GM04503 (cell line): ENCODE measurements at regions not wholly inside any gene's neighbourhood (a gene's known extent, or its start where the extent isn't known, plus 50 kb on each side); places are given as distances from the start of the nearest gene placed in this dataset.
"Not testable (repeated sequence)": the region's sequence is repeated elsewhere in the genome, so short reads cannot be mapped to it uniquely, and the experiment has no call there.

Experiments used
- DNase-seq: peaks from one replicate; pipeline ENCODE4 v3.0.0-alpha.2; 2012; ENCODE audit warnings: low read depth

DNA sequence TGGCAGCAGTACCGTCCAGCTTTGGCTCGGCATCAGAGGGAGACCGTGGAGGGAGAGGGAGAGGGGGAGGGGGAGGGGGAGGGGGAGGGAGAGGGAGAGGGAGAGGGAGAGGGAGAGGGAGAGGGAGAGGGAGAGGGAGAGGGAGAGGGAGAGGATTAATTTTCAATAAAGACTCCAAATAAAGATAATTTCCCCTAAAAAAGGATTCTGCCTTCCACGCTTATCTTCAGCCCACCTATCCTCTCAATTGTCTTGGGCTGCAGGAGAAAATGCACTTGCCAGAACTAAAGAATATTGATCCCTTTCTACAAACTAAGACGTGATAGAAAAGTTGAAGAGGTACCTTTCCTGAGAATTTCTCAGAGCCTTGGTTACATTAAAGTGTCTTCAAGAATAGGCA lies 206.9 kb upstream of the CBLB start:
- not testable (repeated sequence) for DNase-seq

DNA sequence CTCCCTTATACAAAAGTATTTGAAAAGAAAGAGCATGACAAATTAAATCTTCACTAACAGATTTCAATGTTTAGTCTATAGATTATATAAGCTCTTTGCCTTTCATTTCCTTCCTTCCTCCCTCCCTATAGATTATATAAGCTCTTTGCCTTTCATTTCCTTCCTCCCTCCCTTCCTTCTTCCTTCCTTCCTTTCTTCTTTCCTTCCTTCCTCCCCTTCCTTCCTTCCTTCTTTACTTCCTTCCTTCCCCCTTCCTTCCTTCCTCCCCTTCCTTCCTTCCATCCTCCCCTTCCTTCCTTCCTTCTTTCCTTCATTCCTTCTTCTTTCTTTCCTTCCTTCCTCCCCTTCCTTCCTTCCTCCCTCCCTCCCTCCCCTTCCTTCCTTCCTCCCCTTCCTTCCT lies 209.8 kb upstream of the CBLB start:
- no peak for DNase-seq

DNA sequence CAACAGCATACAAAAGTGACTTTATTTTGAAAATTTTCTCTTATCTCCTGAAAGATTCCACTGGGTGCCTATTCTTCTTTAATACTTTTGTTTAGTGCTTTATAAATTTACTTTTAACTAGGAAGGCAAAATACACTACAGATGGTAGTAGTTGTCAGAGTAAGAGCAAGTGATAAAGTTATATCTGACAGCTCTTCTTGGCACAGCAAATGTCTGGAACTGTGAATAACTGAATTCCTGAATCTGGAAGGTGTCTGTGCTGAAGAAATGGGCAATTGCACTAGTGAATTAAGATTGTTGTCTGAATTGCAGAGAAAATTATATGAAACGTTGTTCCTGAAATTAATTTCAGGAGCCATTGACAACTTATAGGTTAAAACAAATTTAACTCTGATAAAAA lies 213.8 kb upstream of the CBLB start:
- no peak for DNase-seq

DNA sequence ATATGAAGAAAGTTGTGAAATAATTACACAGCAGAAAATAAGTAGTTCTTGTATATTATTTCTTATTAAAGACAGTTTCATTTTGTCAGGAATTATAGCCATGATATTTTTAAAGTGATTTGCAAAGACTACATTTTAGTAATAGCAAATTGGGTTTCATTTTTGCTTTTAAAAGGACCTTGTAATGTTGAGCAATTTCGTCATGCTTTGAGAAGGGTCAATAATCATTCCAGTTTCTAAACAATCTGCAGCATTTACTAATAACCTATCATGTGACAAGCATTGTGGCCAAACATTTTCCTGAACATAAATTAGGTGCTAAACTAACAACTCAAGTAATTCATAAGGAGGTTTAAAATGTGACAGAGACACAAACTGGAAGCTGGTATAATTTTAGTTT lies 214.4 kb upstream of the CBLB start:
- DNase-seq, result no peak

DNA sequence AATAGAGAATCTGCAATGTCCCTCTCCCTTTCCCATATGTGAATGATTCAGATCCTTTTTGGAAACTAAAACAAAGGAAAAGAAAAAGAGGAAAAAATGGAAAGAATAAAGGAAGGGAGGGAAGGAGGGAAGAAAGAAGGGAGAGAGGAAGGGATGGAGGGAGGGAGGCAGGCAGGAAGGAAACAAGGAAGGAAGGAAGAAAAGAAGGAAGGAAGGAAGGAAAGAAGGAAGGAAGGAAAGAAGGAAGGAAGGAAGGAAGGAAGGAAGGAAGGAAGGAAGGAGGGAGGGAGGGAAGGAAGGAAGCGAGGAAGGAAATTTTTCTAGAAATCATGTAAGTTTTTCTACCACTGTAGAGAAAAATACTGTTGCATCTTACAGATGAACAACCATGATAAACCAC lies 215.0 kb upstream of the CBLB start:
- DNase-seq, result no peak

DNA sequence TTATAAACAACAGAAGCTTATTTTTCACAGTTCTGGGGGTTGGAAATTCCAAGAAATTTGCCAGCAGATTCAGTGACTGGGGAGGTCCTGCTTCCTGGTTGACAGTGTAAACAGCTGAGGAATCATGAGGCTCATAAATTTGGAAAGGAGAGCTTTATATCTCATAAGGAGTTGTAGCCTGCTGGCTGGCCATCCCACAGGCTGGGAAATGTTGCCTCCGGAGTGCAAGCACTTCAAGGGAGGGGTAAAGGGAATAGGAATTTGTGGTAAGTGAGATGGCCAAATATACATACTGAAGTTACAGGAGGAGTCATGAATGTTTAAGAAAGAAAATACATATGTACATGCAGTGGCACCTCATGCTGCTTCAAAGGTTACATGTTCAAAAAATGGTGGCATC lies 217.2 kb upstream of the CBLB start:
- DNase-seq, result no peak

DNA sequence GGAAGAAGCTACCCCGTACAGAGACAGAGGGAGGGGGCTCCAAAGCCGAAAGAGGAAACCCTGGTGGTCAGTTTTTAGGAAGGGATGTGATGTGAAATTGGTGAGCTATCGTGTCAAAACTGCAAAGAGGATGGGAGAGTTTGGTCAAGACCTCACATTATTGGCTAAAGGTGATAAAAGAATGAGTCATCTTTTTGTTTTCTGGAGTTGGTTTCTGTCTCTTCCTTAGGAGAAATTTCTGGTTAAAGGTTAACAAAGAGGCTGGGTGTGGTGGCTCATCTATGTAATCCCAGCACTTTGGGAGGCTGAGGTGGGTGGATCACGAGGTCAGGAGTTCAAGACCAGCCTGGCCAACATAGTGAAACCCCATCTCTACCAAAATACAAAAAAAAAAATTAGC lies 217.8 kb upstream of the CBLB start:
- no peak for DNase-seq

DNA sequence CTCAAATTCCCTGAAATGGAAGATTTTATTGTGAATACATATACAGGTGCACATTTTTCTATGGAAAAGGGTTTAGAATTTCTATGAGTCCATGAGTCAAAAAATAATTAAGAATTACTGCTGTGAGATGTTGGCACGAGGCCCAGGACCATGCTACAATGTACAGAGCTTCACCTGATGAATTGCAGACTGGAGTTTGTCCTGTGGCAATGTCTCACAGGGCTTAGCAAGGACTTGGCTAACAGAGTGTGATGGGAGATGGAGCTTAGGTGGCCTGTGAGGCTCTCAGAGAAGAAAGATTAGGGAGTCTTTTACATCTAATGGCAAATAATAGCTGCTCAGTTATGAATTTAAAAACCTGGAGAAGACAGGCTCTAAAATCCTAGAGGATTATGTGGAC lies 219.5 kb upstream of the CBLB start:
- DNase-seq, result no peak

DNA sequence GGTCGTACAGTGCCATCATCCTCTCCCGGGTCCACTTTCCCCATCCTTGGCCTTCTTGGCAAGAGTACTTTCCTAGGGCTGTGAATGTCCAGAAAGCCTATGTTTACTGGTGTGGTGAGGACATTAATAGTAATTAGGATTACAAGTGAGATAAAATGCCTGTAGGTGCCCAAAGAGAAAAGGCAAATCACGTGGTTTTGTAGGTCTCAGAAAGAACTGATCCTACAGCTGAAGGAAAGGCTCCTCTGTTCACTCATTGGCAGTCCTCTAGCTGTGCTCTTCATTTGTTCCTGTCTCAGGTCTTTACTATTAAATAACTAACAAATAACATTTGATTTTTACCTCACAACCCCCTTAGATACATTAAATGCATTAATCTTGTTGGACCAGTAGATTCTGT lies 220.1 kb upstream of the CBLB start:
- no peak for DNase-seq

DNA sequence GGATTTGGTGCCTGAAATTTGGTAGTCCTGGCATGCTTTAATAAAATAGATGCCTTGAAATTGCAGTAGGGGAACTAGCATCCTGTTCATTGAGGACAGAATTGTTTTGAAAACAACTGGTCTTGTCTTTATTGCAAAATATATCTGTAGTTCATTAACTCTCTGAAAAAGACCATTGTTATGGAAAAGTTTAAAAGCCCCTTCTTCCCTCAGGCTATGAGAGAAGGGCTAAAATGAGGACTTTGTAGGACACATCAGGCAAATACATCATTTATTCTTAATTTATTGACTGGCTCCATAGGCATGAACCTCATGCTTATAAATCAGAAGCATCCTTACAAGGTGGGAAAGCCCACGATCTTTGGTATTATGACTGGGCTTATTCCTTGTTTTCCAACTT lies 221.0 kb upstream of the CBLB start:
- DNase-seq, result no peak

DNA sequence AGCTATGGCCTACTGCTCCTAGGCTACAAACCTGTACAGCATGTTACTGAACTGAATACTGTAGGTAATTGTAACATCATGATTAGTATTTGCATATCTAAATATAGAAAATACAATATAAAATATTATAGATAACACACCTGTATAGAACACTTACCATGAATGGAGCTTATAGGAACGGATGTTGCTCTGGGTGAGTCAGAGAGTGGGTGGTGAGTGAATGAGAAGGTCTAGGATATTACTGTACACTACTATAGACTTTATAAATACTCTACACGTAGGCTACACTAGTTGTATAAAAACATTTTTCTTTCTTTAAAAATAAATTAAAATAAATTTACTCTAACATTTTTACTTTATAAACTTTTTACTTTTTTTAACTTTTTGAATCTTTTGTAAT lies 224.0 kb upstream of the CBLB start:
- no peak for DNase-seq

DNA sequence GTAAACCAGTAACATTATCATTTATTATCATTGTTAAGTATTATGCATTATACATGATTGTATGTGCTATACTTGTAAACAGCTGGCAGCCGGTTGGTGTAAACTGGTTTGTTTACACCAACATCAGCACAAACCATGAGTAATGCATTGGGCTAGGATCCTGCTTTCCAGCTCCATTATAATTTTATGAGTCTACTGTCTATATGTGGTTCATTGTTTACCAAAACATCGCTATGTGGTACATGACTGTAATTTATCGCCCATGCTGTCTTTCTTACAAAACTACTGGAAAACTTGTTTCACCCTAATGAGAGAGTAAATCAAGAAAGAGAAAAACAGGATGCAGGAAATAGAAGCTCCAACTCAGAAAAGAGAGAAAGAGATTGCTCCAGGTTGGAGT lies 224.8 kb upstream of the CBLB start:
- no peak for DNase-seq

DNA sequence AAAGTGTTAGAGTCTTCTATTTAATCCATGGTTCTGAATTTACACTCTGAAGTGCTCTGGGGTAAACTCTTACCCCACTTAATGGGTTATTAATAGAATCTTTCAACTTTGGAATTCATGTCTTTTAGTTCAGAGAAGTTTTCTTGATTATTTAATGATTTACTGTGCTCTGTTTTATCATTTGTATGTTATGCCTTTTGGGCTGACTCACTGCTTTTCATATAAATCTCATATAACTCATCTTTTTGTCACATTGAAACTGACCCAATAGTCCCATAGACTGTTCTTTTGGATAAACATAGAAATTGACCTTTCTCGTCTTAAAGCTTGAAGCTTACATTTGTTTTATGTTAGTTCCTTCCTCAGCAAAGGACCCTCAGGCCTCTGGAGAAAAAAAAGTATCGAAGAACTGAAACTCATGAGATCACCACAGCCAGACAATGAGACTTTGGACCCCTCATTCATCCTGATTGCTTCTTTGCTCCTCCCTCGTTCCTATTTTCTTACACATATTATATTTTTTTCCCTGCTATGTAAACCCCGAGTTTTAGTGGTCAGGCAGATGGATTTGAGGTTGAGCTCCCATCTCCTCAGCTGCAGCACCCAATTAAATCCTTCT lies 229.1 kb upstream of the CBLB start:
- DNase-seq, result peak; percentile 3

DNA sequence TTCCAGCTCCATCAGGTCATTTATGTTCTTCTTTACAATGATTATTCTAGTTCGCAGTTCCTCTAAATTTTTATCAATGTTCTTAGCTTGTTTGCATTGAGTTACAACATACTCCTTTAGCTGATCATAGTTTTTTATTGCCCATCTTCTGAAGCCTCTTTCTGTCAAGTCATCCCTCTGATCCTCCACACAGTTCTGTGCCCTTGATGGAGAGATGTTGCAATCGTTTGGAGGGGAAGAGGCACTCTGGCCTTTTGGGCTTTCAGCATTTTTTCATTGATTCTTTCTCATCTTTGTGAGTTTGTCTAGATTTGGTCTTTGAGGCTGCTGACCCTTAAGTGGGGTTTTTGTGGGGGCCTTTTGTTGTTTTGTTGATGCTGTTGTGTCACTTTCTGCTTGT lies 234.6 kb upstream of the CBLB start:
- no peak for DNase-seq

DNA sequence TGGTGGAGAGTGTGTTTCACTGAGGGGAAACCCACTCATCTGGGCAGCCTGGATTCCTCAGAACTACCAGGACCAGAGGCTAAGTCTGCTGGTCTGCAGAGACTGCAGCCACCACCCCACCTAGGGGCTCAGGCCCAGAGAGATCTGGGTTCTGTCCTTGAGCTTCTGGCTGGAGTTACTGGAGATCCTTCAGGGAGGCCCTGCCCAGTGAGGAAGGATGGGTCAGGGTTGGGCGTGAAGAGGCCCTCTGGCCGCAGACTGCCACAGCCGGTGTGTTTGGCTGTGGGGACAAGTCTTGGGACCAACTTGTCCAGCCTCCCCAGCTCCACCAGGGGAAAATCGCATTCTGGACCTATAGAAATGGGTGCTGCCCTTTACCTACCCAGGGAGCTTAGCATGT lies 235.3 kb upstream of the CBLB start:
- no peak for DNase-seq

DNA sequence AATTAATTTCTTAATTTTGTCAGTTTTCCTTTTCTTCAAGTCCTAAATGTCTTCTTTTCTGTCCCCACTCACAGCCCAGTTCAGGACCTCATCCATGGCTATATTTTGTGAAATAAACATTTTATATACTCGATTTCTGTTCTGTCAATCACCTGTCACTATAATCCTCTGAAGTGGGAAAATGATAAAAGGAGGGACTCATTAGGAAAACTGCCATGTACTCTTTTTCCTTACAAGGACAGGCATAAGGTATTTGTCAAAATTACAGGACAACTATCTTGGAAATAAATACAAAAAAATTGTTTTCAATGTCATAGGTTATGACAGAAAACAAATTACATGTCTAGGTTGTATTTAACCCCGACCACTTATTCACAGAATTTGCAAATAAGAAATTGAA lies 240.1 kb upstream of the CBLB start:
- no peak for DNase-seq

DNA sequence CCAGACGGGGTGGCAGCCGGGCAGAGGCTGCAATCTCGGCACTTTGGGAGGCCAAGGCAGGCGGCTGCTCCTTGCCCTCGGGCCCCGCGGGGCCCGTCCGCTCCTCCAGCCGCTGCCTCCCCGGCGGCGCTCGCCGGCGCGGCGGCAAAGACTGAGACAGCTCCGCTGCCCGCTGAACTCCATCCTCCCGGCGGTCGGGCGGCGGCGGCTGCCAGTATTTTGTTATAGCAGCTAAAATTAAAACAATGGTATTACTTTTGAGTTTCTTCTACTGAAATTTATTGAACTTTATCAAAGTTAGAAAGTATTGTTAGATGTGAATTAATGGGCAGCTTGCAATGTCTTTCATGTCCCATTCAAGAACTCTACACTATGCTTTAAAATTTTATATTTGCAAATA lies 243.7 kb upstream of the CBLB start:
- DNase-seq, result not testable (repeated sequence)

DNA sequence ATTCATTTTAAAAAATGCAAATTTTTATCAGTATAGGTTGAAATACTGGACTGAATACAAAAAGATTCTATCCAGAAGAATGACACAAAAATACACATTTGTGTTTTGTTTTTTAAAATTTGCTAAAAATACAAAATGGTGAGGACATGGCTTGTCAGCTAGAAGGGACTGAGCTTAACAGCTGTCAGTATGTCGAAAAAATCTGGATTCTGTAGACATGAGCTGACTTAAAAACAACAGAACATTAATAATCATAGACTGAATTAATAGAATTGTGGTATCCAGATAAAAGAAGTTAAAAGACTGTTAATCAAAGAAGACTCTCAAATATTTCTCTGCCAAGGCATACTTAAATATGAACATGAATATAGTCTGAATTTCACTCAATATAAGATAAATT lies 244.9 kb upstream of the CBLB start:
- no peak for DNase-seq

DNA sequence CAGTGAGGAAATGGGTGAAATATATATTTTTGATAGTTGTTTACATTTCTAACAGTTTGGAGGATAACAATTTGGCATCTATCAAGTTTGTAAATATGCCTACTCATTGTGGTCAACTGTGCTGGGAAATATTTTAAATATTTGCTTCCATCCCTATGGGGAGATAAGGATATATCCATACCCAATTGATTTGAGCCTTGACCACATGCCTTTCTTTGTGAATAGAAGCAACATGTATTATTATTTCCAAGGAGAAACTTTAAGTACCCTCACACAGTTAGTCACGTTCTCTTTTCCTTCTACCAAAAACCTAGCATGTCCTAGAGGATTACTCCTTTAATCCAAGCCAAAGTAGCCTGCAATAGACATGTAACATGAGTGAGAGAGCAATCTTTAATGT lies 245.4 kb upstream of the CBLB start:
- no peak for DNase-seq

DNA sequence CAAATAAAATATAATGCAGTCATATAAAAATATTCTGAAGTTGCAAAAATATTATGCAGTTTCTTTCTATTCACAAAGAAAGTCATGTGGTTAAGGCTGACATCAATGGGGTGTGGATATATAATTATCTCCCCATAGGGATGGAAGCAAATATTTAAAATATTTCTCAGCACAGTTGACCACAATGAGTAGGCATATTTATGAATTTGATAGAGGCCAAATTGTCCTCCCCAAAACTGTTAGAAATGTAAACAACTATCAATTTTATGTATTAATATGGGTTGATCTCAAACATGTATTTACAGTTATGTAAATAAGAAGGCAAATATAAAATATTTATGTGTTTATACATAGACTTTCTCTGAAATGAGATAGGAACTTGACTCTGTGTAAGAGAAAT lies 246.0 kb upstream of the CBLB start:
- no peak for DNase-seq

DNA sequence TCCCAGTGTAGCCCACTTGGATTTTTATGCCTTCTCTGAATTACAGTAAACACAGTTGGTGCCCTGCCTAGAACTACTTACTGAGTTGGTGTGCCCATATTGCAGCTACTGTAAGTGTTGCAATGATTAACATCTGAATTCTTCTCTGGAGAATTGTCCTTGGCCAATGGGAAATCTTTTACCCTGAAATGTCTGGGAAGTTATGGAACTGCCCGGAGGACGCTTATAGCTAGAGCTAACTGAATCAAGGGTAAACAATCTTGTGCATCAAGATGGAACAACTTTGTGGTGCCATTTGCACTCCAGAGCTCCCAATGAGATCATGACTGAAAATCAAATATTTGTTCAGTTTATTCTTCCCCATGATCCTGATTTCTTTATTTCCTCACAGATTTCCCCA lies 246.7 kb upstream of the CBLB start:
- no peak for DNase-seq

DNA sequence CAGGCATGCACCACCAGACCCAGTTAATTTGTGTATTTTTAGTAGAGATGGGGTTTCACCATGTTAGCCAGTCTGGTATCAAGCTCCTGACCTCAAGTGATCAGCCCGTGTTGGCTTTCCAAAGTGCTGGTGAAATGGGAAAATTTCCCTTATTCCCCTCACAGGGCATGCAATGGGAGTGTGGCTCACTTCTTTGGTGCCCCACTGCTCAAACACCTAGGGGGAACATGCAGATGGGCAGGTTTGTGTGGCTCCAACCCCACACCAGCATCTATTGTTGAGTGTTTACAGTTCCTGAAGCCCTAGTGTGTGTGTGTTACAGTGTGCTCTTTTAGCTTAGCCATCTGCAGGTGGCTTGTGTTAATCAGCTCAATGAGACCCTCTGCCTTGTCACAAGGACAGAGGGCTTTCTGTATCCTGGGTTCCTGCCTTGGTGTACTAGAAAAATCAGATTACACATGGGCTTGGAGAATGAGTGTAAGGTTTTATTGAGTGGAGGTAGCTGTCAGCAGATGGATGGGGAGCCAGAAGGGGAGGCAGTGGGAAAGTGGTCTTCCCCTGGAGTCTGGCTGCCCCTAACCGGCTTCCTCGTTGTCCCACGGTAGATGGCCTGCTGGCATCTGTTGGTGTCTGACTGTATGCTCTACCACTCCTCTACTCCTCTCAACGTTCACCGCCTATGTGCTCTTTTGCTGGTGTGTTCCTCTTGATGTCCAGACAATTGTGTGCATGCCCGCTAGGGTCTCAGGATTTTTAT lies 248.1 kb upstream of the CBLB start:
- DNase-seq, result no peak

DNA sequence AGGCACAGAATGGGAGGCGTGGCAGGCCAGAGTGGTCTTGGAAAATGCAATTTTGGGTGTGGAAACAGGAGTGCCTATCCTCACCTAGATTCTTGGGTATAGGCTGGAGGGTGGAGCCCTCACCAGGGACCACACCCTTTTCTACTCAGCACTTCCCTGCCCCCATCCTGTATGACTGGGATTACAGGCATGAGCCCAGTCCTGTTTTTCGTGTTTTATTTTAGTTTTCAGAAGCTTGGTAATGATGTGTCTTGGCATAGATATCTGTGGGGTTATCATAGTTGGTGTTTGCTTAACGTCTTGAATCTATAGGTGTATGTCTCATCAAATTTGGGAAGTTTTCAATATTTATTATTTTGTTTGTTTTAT lies 248.7 kb upstream of the CBLB start:
- DNase-seq, result no peak

DNA sequence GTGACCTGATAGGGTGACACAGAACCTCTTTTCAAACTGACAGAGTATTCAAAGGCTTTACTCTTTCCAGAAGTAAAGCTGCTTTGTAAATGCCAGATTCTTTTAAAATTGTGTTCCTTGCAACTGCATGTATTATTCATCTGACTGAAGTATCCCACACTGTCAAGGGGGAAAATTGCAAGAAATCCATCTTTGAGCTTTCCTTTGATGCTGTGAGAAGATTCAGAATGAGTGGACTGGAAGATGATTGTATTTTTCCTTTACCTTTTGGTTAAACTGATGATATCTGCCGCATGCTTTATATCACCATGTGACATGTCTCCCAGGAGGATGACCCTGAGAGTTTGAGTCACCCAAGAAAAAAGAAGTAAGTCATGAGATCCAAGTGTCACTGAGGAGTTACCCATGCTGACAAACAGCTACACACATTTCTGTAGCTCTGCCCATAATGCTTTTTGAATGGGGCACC lies 250.8 kb upstream of the CBLB start:
- no peak for DNase-seq
